NB4 (cell line): ENCODE measurements at regions not wholly inside any gene's neighbourhood (a gene's known extent, or its start where the extent isn't known, plus 50 kb on each side); places are given as distances from the start of the nearest gene placed in this dataset.

Source experiments
- MYC ChIP-seq: IDR thresholded peaks from 2 replicates; pipeline ENCODE4 v1.6.1; 2011; ENCODE audit warnings: low read depth, low read length
- POLR2A ChIP-seq: IDR thresholded peaks from 2 replicates; pipeline ENCODE4 v1.6.1; 2011; ENCODE audit warnings: mild to moderate bottlenecking; ENCODE audit not compliant: insufficient read length; ENCODE audit errors: extremely low read depth
- TF ChIP-seq, protein P1 (sequence below): IDR thresholded peaks from one replicate; pipeline ENCODE4 v1.5.1; 2012; ENCODE audit warnings: low read depth, low read length
- TF ChIP-seq, protein P2 (sequence below): IDR thresholded peaks from 2 replicates; pipeline ENCODE4 v1.6.1; 2011; ENCODE audit warnings: low read depth, low read length

DNA sequence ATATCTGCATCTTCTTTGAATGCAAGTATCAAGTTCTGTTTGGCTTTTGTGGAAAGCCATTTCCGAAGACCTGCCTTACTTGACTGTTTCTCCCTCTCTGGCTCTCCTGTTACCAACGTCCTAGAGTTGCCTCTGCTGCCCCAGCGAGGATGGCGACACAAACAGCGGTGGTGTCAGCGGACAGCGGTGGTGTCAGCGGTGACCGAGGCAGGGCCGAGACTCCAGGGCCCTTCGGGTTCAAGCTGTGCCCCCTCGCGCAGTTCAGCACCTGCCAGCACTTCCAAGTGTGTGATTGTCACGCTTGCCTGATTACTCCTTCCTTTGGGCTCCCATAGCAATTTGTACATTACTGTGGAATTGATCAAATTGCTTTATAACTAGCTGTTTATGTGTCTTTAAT, 336.9 kb upstream of the FAT1 start:
- TF ChIP-seq, protein P1, sequence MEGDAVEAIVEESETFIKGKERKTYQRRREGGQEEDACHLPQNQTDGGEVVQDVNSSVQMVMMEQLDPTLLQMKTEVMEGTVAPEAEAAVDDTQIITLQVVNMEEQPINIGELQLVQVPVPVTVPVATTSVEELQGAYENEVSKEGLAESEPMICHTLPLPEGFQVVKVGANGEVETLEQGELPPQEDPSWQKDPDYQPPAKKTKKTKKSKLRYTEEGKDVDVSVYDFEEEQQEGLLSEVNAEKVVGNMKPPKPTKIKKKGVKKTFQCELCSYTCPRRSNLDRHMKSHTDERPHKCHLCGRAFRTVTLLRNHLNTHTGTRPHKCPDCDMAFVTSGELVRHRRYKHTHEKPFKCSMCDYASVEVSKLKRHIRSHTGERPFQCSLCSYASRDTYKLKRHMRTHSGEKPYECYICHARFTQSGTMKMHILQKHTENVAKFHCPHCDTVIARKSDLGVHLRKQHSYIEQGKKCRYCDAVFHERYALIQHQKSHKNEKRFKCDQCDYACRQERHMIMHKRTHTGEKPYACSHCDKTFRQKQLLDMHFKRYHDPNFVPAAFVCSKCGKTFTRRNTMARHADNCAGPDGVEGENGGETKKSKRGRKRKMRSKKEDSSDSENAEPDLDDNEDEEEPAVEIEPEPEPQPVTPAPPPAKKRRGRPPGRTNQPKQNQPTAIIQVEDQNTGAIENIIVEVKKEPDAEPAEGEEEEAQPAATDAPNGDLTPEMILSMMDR, result no peak
- TF ChIP-seq, protein P2, sequence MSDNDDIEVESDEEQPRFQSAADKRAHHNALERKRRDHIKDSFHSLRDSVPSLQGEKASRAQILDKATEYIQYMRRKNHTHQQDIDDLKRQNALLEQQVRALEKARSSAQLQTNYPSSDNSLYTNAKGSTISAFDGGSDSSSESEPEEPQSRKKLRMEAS, result no peak
- TF ChIP-seq MYC (no peak), POLR2A (no peak)
